ENCODE measurements at regions not wholly inside any gene's neighbourhood (a gene's known extent, or its start where the extent isn't known, plus 50 kb on each side); places are given as distances from the start of the nearest gene placed in this dataset.

DNA sequence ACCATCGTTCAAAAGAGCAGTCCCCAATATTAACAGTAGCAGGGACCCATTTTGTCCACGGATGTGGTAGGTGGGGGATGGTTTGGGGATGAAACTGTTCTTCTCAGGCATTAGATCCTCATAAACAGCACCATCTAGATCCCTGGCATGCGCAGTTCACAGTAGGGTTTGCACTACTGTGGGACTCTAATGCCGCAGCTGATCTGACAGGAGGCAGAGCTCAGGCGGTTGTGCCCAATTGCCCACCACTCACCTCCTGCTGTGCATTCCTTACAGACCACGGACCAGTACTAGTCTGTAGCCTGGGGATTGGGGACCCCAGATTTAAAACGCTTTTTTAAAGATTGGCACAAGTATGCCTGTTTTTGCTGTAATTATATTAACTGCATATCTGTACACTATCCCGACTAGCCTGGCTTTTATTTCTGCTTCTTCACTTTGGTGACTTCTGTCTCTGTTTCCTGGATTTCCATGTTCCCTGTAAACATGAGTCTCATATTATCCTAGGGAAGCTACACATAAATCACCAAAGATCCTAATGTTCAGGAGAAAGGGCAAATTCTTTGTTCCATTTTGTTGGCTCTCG lies 163.3 kb upstream of the AKR1E2 start:
- TF ChIP-seq, protein P1, sequence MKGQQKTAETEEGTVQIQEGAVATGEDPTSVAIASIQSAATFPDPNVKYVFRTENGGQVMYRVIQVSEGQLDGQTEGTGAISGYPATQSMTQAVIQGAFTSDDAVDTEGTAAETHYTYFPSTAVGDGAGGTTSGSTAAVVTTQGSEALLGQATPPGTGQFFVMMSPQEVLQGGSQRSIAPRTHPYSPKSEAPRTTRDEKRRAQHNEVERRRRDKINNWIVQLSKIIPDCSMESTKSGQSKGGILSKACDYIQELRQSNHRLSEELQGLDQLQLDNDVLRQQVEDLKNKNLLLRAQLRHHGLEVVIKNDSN (IDR thresholded peaks at IDR 0.05), result no peak
- TF ChIP-seq EGR1 (IDR thresholded peaks at IDR 0.05) (no peak), TEAD4 (IDR thresholded peaks at IDR 0.05) (no peak), TCF12 (IDR thresholded peaks at IDR 0.05; ENCODE audit: low read depth) (no peak), CEBPB (IDR thresholded peaks at IDR 0.05) (no peak)

Measured in Ishikawa (cell line).